Panc1 (cell line): ENCODE measurements at regions not wholly inside any gene's neighbourhood (a gene's known extent, or its start where the extent isn't known, plus 50 kb on each side); places are given as distances from the start of the nearest gene placed in this dataset.

Experiments
- CTCF ChIP-seq: fragments of 450-650 bp; IDR thresholded peaks from 2 replicates; pipeline ENCODE4 v1.5.1; 2017; ENCODE audit warnings: mild to moderate bottlenecking
- POLR2AphosphoS5 ChIP-seq: IDR thresholded peaks from 2 replicates; pipeline ENCODE4 v1.6.1; 2012; ENCODE audit warnings: mild to moderate bottlenecking, low read depth, low read length, moderate library complexity
- SIN3A ChIP-seq: IDR thresholded peaks from 2 replicates; pipeline ENCODE4 v1.6.1; 2012; ENCODE audit warnings: low read depth, mild to moderate bottlenecking, low read length, moderate library complexity, borderline replicate concordance; ENCODE audit not compliant: insufficient read depth
- TCF7L2 ChIP-seq: IDR thresholded peaks from 2 replicates; pipeline ENCODE4 v1.6.1; 2011; ENCODE audit warnings: mild to moderate bottlenecking, low read depth, low read length, inconsistent platforms
- TF ChIP-seq, protein P1 (sequence below), 2 experiments: IDR thresholded peaks; 2 replicates each; pipeline ENCODE4 v1.6.1; 2011 to 2012; ENCODE audit warnings: low read depth in 2 of 2, control low read depth in 1 of 2, low read length in 1 of 2, mild to moderate bottlenecking in 1 of 2, moderate library complexity in 1 of 2; ENCODE audit not compliant: insufficient read depth in 1 of 2

DNA sequence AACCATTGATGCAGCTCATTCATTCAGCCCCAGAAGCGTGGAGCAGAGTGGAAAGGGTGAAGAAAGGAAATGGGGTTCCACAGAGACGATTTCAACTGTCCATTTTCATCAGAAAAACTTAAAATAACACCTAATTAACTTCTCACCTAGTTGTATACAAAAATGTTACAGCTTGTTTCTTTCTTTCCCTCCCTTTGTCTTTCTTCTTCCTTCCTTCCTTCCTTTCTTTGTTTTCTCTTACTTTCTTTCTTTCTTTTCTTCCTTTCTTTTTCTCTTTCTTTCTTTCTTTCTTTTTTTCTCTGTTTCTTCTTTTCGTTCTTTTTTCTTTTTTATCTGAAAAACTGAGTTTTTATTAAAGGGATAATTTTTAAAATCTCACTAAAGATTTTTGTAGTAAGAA, 105.9 kb upstream of the GNAI1 start:
- TF ChIP-seq SIN3A (no peak), CTCF (no peak), POLR2AphosphoS5 (no peak), TCF7L2 (no peak)
- TF ChIP-seq, protein P1, sequence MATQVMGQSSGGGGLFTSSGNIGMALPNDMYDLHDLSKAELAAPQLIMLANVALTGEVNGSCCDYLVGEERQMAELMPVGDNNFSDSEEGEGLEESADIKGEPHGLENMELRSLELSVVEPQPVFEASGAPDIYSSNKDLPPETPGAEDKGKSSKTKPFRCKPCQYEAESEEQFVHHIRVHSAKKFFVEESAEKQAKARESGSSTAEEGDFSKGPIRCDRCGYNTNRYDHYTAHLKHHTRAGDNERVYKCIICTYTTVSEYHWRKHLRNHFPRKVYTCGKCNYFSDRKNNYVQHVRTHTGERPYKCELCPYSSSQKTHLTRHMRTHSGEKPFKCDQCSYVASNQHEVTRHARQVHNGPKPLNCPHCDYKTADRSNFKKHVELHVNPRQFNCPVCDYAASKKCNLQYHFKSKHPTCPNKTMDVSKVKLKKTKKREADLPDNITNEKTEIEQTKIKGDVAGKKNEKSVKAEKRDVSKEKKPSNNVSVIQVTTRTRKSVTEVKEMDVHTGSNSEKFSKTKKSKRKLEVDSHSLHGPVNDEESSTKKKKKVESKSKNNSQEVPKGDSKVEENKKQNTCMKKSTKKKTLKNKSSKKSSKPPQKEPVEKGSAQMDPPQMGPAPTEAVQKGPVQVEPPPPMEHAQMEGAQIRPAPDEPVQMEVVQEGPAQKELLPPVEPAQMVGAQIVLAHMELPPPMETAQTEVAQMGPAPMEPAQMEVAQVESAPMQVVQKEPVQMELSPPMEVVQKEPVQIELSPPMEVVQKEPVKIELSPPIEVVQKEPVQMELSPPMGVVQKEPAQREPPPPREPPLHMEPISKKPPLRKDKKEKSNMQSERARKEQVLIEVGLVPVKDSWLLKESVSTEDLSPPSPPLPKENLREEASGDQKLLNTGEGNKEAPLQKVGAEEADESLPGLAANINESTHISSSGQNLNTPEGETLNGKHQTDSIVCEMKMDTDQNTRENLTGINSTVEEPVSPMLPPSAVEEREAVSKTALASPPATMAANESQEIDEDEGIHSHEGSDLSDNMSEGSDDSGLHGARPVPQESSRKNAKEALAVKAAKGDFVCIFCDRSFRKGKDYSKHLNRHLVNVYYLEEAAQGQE (IDR thresholded peaks at IDR 0.05; ENCODE audit: insufficient read depth in 1 of 2, low read depth in 2 of 2, low read length in 1 of 2), result no peak
